ENCODE measurements at regions not wholly inside any gene's neighbourhood (a gene's known extent, or its start where the extent isn't known, plus 50 kb on each side); places are given as distances from the start of the nearest gene placed in this dataset.

DNA sequence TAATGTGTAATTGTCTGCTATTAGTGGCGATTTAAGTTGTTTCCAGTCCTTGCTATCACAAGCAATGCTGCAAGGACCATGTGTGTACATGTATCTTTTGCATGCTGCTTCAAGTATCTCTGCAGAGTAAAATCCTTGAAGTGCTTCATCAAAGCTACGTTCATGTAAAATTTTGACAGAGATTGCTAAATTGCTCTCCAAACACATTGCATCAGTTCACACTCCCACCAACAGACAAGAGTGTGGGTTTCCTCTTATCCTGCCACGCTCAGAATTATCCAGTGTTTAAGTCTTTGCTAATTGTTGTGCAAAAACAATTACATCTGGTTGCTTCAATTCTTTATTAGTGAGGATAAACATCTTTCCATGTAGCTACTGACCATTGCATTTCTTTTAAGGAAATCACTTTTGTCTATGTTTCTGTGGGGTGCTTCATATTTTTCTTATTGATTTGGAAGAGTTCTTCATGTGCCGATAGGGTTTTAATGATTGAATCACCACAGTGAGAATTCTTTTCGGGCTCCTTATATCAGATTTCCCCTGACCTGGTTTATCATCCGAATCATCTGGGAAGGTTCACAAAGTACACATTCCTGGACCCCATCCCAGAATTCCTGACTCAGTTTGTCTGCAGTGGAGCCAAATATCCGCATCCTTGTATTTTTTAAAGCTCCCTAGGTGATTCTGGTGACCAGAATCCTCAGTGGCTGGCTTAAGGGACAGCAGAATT lies 56.3 kb upstream of the GALNT2 start:
- ATAC-seq = no peak

DNA sequence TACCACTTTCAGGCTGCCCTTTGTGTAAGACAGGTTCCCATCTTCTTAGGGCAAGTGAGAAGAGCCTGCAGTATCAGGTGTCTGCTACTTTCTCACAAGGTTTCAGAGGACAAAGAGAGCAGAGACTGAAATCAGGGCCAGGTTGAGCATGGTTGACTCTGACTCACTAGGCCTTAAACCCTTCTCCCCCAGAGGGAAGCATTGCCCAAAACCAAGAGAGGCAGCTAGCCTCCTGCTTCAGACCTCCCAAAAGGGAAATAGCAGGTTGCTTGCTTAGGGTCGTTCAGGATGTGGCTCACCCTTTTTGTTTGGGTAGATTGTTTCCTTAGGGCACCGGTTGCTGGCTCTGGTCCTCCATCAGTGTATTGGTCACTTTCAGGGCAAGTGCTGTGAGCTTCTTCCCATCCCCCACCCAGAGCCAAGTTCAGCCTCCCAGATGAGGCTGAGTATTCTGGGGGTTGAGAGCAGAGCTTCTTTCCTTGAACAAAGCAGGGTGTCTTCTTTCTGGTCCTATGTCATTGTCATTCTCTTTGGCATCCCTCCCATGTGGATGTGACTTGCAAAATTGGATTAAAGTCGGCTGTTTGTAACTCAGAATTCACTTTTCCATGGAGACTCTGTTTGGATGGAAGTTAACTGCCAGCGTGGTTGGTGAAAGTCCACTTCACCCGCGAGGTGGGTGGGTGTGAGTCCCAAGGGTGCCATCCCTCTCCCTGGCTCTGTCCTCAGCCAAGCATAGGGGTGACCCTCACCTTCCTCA lies 55.5 kb upstream of the GALNT2 start:
- ATAC-seq = no peak

DNA sequence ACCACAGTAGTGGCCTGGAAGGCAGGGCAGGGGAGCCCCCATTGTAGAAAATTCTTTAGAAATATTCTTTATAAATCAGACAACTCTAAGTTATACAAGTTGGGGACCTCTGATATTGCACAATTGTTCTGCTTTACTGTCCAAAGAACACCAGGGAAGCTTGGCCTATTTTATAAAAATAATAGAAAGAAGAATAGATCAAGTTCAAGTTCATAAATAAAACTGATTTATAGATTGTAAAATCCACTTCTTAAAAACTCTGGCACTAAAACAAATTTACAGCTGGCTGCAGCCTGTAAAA lies 55.0 kb upstream of the GALNT2 start:
- ATAC-seq = no peak

DNA sequence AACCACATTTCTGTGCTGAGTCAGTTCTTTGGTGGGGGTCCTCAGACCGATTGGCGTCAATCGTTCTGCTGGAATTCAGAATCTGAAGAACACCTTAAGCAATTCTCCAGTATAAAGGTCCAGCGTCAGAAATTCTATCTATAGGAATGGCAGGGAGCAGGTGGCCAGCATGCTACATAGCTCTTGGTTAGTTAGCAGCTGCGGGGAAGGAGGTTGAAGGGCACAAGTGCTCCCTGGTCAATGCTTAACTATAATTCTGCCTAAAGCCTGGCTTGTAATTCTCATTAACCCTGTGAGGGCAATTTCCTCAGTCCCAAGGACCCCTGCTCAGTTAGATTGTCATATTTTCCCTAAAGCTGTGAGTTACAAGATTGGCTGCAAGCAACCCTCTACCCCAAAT lies 54.3 kb upstream of the GALNT2 start:
- no peak for ATAC-seq

DNA sequence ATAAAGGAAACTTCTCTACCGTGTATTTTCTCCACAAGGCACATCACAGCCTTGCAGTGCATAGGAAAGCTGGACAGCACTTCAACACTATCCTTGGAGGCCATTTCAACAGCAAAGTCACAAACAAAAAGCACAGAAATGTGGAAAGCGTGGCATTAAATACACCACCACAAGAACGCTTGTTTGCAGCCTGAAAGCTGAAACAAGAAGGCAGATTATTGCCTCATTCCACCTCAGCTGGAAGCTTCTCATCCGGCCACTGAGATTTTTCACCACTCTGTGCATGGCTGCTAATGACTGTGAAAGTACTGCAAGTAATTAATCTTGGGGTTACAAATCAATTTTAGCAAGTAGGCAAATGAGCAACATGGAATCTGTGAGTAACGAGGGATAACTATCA lies 50.9 kb upstream of the GALNT2 start:
- ATAC-seq = no peak
